ENCODE measurements at regions not wholly inside any gene's neighbourhood (a gene's known extent, or its start where the extent isn't known, plus 50 kb on each side); places are given as distances from the start of the nearest gene placed in this dataset.

DNA sequence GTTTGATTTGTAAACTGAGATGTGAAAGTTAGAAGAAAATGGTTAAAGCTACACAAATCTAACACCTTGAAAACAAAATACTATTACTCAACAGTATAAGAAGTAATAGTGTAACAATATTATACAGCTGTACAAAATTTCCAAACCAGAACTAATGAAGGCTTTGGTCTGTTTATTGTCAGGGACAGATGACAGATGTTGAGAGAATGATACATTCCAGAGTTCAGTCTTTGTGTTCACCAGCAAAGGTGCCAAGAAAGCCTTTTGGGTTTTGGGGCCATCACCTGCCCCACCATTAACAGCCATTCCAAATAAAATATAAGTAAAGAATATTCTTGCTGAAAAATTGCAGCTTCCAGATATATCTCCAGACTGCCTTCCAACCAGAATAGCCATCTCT lies 439.3 kb downstream of the PCDH20 start:
- Mint-ChIP-seq H3K9me3 (peaks cover 28% of the 10 kb centered on the region), H3K36me3 (ENCODE audit: insufficient read depth) (no peaks in the 10 kb centered on the region), H3K27ac (ENCODE audit: low read depth) (no peak overlapping the region), H3K4me1 (no peaks in the 10 kb centered on the region), H3K27me3 (no peaks in the 10 kb centered on the region), H3K4me3 (no peak overlapping the region)
- ATAC-seq (replicated peaks; ENCODE audit: extremely low read depth, poor library complexity, severe bottlenecking), result no peak
- DNase-seq (ENCODE audit: low spot score in 2 of 2), result no peak

GRCh38 chr13:60974296-60974695 lies 441.4 kb downstream of the PCDH20 start:
- no peaks in the 10 kb centered on the region for H3K36me3 Mint-ChIP-seq (ENCODE audit: insufficient read depth)
- H3K4me1 Mint-ChIP-seq, result no peaks in the 10 kb centered on the region
- no peaks in the 10 kb centered on the region for H3K27me3 Mint-ChIP-seq
- ATAC-seq (replicated peaks; ENCODE audit: extremely low read depth, poor library complexity, severe bottlenecking) (no peak), DNase-seq (ENCODE audit: low spot score in 2 of 2) (no peak)
- no peak overlapping the region for H3K27ac Mint-ChIP-seq (ENCODE audit: low read depth)
- no peak overlapping the region for H3K4me3 Mint-ChIP-seq
- H3K9me3 Mint-ChIP-seq, result peaks cover 28% of the 10 kb centered on the region

DNA sequence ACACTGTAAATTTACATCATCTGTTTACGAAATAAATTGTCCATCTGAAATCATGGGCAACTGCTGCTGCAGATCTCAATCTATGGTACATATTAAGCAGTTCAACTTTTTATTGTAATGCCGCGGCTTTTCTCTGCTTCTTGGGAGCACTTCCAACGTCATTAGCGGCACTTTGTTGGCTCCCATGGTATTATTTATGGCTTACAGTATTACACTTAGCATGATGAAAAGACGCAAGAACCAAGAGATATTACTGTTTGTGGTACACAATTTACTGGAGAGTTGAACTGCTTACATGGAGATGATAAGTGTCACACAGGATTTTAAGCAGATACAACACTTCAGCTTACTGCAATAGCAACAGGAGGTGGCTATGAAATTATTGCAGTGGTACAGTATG lies 442.1 kb downstream of the PCDH20 start:
- Mint-ChIP-seq H3K27ac (ENCODE audit: low read depth) (no peak overlapping the region), H3K4me1 (no peaks in the 10 kb centered on the region), H3K36me3 (ENCODE audit: insufficient read depth) (no peaks in the 10 kb centered on the region), H3K9me3 (peaks cover 28% of the 10 kb centered on the region), H3K4me3 (no peak overlapping the region), H3K27me3 (no peaks in the 10 kb centered on the region)
- ATAC-seq (replicated peaks; ENCODE audit: extremely low read depth, poor library complexity, severe bottlenecking) (no peak), DNase-seq (ENCODE audit: low spot score in 2 of 2) (no peak)

DNA sequence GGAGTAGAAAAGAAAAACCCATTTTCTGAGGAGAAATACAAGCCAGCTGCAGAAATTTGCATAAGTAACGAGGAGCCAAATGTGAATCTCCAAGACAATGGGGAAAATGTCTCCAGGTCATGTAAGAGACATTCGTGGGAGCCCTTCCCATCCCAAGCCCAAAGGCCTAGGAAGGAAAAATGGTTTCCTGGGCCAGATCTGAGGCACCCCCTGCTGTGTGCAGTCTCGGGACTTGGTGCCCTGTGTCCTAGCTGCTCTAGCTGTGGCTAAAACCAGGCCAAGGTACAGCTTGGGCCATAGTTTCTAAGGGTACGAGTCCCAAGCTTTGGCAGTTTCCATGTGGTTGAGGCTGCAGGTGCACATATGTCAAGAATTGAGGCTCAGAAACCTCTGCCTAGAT lies 444.9 kb downstream of the PCDH20 start:
- Mint-ChIP-seq H3K36me3 (ENCODE audit: insufficient read depth) (no peaks in the 10 kb centered on the region), H3K27me3 (no peaks in the 10 kb centered on the region), H3K27ac (ENCODE audit: low read depth) (no peak overlapping the region), H3K4me1 (no peaks in the 10 kb centered on the region), H3K4me3 (no peak overlapping the region), H3K9me3 (peaks cover 25% of the 10 kb centered on the region)
- no peak for DNase-seq (ENCODE audit: low spot score in 2 of 2)
- ATAC-seq (replicated peaks; ENCODE audit: extremely low read depth, poor library complexity, severe bottlenecking), result no peak

DNA sequence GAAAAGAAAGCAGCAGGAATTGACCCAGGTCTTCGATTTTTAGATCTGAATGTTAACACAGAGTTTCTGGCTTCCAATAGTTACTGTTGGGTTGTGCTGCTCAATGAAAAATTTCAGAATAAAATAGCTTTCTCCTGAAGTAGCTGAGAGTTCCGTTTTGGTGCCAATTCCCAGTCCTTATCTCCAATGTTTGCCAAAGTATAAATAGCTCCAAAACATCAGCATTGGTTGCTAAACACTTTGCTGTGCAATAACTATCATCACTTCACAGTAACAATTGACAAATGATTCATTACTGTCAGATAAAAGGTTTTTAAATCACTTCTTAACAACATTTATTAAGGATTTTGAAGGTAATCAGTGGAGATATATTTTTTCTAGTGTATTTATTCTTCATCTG lies 446.0 kb downstream of the PCDH20 start:
- no peak for ATAC-seq (replicated peaks; ENCODE audit: extremely low read depth, poor library complexity, severe bottlenecking)
- Mint-ChIP-seq H3K9me3 (peaks cover 18% of the 10 kb centered on the region), H3K4me1 (no peaks in the 10 kb centered on the region), H3K4me3 (no peak overlapping the region), H3K36me3 (ENCODE audit: insufficient read depth) (no peaks in the 10 kb centered on the region), H3K27me3 (no peaks in the 10 kb centered on the region), H3K27ac (ENCODE audit: low read depth) (no peak overlapping the region)
- no peak for DNase-seq (ENCODE audit: low spot score in 2 of 2)

GRCh38 chr13:60959427-60959826 lies 456.2 kb downstream of the PCDH20 start:
- ATAC-seq (replicated peaks; ENCODE audit: extremely low read depth, poor library complexity, severe bottlenecking), result no peak
- Mint-ChIP-seq H3K4me3 (no peak overlapping the region), H3K27me3 (no peaks in the 10 kb centered on the region), H3K9me3 (peaks cover 23% of the 10 kb centered on the region), H3K27ac (ENCODE audit: low read depth) (no peak overlapping the region), H3K36me3 (ENCODE audit: insufficient read depth) (no peaks in the 10 kb centered on the region), H3K4me1 (no peaks in the 10 kb centered on the region)
- DNase-seq (ENCODE audit: low spot score in 2 of 2), result no peak

GRCh38 chr13:60957816-60958215 lies 457.8 kb downstream of the PCDH20 start:
- Mint-ChIP-seq H3K4me1 (no peaks in the 10 kb centered on the region), H3K4me3 (no peak overlapping the region), H3K36me3 (ENCODE audit: insufficient read depth) (no peaks in the 10 kb centered on the region), H3K27ac (ENCODE audit: low read depth) (no peak overlapping the region), H3K27me3 (no peaks in the 10 kb centered on the region), H3K9me3 (peaks cover 21% of the 10 kb centered on the region)
- ATAC-seq (replicated peaks; ENCODE audit: extremely low read depth, poor library complexity, severe bottlenecking) (no peak), DNase-seq (ENCODE audit: low spot score in 2 of 2) (no peak)

GRCh38 chr13:60945396-60945795 lies 470.3 kb downstream of the PCDH20 start:
- H3K36me3 Mint-ChIP-seq (ENCODE audit: insufficient read depth), result no peaks in the 10 kb centered on the region
- peaks cover 29% of the 10 kb centered on the region for H3K9me3 Mint-ChIP-seq
- no peak for DNase-seq (ENCODE audit: low spot score in 2 of 2)
- H3K4me3 Mint-ChIP-seq, result no peak overlapping the region
- H3K4me1 Mint-ChIP-seq, result no peaks in the 10 kb centered on the region
- H3K27ac Mint-ChIP-seq (ENCODE audit: low read depth), result no peak overlapping the region
- ATAC-seq (replicated peaks; ENCODE audit: extremely low read depth, poor library complexity, severe bottlenecking), result no peak
- H3K27me3 Mint-ChIP-seq, result no peaks in the 10 kb centered on the region

DNA sequence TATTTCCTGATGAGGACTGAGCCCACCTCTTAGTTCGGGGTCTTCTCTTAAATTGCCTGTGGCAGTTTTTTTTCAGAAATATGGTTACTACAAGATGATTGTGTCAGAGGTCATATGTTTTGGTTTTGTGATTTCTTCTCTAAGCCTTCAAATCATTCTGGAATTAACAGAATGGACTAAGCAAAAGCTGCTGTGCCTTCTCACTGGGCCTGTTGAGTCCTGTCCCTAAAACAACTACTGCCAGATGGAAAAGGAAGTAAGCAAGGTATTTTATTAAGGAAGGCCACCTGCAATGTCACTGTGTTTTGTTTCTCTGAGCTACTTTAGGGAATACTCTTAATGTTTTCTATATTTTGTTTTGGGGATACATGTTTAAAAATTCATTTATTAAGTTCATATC lies 470.8 kb downstream of the PCDH20 start:
- Mint-ChIP-seq H3K4me1 (no peaks in the 10 kb centered on the region), H3K4me3 (no peak overlapping the region), H3K9me3 (peaks cover 29% of the 10 kb centered on the region), H3K27ac (ENCODE audit: low read depth) (no peak overlapping the region), H3K36me3 (ENCODE audit: insufficient read depth) (no peaks in the 10 kb centered on the region), H3K27me3 (no peaks in the 10 kb centered on the region)
- no peak for ATAC-seq (replicated peaks; ENCODE audit: extremely low read depth, poor library complexity, severe bottlenecking)
- DNase-seq (ENCODE audit: low spot score in 2 of 2), result no peak

DNA sequence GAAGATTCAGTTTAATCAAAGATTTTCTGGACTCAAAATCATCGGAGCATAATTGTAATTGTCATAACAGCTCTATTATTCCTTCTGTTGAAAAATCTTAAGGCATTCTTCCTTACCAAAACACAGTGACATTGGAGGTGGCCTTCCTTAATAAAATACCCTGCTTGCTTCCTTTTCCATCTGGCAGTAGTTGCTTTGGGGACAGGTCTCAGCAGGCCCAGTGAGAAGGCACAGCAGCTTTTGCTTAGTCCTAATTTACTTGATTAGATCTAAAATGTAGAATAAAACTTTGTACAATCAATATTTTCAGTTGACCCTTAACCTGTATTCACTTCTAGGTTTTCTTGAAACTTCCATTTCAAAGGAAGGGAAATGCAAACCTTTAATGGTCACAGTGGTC lies 471.6 kb downstream of the PCDH20 start:
- Mint-ChIP-seq H3K9me3 (peaks cover 29% of the 10 kb centered on the region), H3K36me3 (ENCODE audit: insufficient read depth) (peaks cover 2% of the 10 kb centered on the region), H3K4me3 (no peak overlapping the region), H3K27ac (ENCODE audit: low read depth) (no peak overlapping the region), H3K4me1 (no peaks in the 10 kb centered on the region), H3K27me3 (no peaks in the 10 kb centered on the region)
- ATAC-seq (replicated peaks; ENCODE audit: extremely low read depth, poor library complexity, severe bottlenecking) (no peak), DNase-seq (ENCODE audit: low spot score in 2 of 2) (no peak)

GRCh38 chr13:60936281-60936680 lies 479.4 kb downstream of the PCDH20 start:
- Mint-ChIP-seq H3K36me3 (ENCODE audit: insufficient read depth) (peaks cover 4% of the 10 kb centered on the region), H3K4me3 (no peak overlapping the region), H3K27ac (ENCODE audit: low read depth) (no peak overlapping the region), H3K27me3 (no peaks in the 10 kb centered on the region), H3K4me1 (no peaks in the 10 kb centered on the region), H3K9me3 (no peaks in the 10 kb centered on the region)
- DNase-seq (ENCODE audit: low spot score in 2 of 2), result no peak
- ATAC-seq (replicated peaks; ENCODE audit: extremely low read depth, poor library complexity, severe bottlenecking), result no peak

- DNase-seq (ENCODE audit: low spot score in 2 of 2), result no peak
- Mint-ChIP-seq H3K4me3 (no peak overlapping the region), H3K4me1 (no peaks in the 10 kb centered on the region), H3K27me3 (no peaks in the 10 kb centered on the region), H3K27ac (ENCODE audit: low read depth) (no peak overlapping the region), H3K9me3 (no peaks in the 10 kb centered on the region), H3K36me3 (ENCODE audit: insufficient read depth) (peaks cover 2% of the 10 kb centered on the region)
- ATAC-seq (replicated peaks; ENCODE audit: extremely low read depth, poor library complexity, severe bottlenecking), result no peak
These were observed 482.0 kb downstream of the PCDH20 start for GRCh38 chr13:60933638-60934037.

DNA sequence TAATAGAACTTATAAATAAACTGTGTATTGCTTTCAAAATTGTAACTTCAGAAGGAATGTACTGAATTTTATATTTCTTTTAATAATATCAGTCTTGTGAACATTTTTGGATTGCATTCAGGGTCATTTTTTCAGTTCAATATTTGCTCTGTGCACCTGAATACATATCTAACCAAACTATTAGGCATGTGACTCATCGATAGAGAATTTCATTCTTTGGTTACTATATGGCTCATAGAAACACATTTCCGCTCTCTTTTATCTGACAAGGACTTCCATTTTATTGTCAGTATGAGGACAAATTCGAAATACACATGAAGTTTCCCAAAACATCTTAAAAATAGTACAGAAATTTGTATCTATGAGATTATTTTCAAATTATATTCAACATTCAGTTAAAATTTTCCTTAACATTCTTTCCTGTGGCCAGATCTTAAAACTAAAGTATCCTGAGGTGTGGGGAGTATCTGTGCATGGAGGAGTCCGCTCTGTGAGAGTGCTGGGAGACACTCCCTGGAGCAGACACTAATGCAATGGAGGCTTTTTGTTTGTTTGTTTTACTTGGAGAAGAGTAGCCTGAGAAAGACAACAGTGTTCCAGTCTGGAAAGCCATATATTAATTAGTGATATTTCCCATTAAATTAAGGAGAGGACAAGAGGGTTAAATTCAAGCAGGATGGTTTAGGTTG lies 483.6 kb downstream of the PCDH20 start:
- Mint-ChIP-seq H3K9me3 (no peaks in the 10 kb centered on the region), H3K4me1 (no peaks in the 10 kb centered on the region), H3K27ac (ENCODE audit: low read depth) (no peak overlapping the region), H3K36me3 (ENCODE audit: insufficient read depth) (peaks cover 2% of the 10 kb centered on the region), H3K27me3 (no peaks in the 10 kb centered on the region), H3K4me3 (no peak overlapping the region)
- no peak for DNase-seq (ENCODE audit: low spot score in 2 of 2)
- no peak for ATAC-seq (replicated peaks; ENCODE audit: extremely low read depth, poor library complexity, severe bottlenecking)

GRCh38 chr13:60925686-60926085 lies 490.0 kb downstream of the PCDH20 start:
- DNase-seq (ENCODE audit: low spot score in 2 of 2) (no peak), ATAC-seq (replicated peaks; ENCODE audit: extremely low read depth, poor library complexity, severe bottlenecking) (no peak)
- no peak overlapping the region for H3K27ac Mint-ChIP-seq (ENCODE audit: low read depth)
- no peaks in the 10 kb centered on the region for H3K36me3 Mint-ChIP-seq (ENCODE audit: insufficient read depth)
- H3K4me1 Mint-ChIP-seq, result no peaks in the 10 kb centered on the region
- H3K4me3 Mint-ChIP-seq, result no peak overlapping the region
- H3K9me3 Mint-ChIP-seq, result no peaks in the 10 kb centered on the region
- no peaks in the 10 kb centered on the region for H3K27me3 Mint-ChIP-seq

All from central memory CD8-positive, alpha-beta T cell (primary cell).